GM06990 (cell line): ENCODE measurements at regions not wholly inside any gene's neighbourhood (a gene's known extent, or its start where the extent isn't known, plus 50 kb on each side); places are given as distances from the start of the nearest gene placed in this dataset.

ENCODE experiments used
- DNase-seq: peaks from one replicate; pipeline ENCODE4 v3.0.0-alpha.2; 2011; ENCODE audit not compliant: insufficient read length; ENCODE audit errors: extremely low read depth
- H3K27me3 ChIP-seq: replicated peaks from 2 replicates; pipeline ENCODE4 v1.6.0; 2011; ENCODE audit warnings: low read length; ENCODE audit not compliant: control insufficient read depth, insufficient read depth
- H3K36me3 ChIP-seq: 2 replicates; pipeline ENCODE4 v1.5.1; 2011; ENCODE audit warnings: low read length; ENCODE audit not compliant: control insufficient read depth, insufficient read depth
- H3K4me3 ChIP-seq: replicated peaks from 2 replicates; pipeline ENCODE4 v1.5.1; 2011; ENCODE audit warnings: low read depth, mild to moderate bottlenecking, control low read depth, low read length
- TF ChIP-seq, protein P1 (sequence below): IDR thresholded peaks from 2 replicates; pipeline ENCODE4 v1.5.1; 2011; ENCODE audit warnings: low read length, control low read depth, mild to moderate bottlenecking, inconsistent platforms; ENCODE audit not compliant: insufficient read depth, poor library complexity, severe bottlenecking

DNA sequence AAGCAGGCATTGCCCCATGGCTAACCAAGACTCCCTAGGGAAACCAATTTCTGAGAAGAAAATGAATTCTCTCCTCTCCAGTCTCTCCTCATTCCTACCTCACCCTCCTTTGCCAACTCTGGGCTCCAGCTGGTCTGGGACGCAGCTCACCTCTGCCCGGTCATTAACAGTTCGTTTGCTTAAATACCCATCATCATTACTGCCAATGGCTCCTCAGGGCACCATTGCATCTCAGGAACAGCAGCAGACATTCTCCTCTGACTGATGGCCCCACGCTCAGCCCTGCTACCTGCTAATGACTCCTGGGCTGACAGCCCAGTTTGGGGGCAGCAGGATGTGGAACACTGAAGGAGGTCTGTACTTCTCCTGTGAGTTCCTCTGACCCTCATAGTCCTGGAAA is 462.0 kb downstream of the INSC start:
- H3K36me3 ChIP-seq = no peaks in the 10 kb centered on the region

DNA sequence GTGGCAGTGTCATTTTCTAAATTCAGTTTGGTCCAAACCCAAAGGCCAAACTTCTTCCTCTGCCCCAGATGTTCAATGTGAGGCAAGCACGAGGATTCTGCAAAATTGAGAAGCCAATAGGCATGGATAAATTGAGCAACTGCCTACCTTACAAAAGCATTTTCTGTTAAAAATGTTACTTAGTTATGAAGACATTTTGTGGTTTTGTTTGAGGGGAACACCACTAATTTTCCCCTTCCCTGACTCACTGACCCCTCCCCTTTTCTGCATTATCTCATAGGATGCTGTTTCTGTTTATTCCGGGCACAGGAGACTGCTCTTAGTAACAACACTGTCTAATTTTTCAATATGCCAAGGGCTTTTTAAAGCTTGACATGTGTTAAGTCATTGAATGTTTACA is 462.8 kb downstream of the INSC start:
- Histone ChIP-seq H3K4me3 (no peak overlapping the region), H3K27me3 (no peaks in the 10 kb centered on the region), H3K36me3 (no peaks in the 10 kb centered on the region)
- DNase-seq = no peak
- TF ChIP-seq, protein P1, sequence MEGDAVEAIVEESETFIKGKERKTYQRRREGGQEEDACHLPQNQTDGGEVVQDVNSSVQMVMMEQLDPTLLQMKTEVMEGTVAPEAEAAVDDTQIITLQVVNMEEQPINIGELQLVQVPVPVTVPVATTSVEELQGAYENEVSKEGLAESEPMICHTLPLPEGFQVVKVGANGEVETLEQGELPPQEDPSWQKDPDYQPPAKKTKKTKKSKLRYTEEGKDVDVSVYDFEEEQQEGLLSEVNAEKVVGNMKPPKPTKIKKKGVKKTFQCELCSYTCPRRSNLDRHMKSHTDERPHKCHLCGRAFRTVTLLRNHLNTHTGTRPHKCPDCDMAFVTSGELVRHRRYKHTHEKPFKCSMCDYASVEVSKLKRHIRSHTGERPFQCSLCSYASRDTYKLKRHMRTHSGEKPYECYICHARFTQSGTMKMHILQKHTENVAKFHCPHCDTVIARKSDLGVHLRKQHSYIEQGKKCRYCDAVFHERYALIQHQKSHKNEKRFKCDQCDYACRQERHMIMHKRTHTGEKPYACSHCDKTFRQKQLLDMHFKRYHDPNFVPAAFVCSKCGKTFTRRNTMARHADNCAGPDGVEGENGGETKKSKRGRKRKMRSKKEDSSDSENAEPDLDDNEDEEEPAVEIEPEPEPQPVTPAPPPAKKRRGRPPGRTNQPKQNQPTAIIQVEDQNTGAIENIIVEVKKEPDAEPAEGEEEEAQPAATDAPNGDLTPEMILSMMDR = no peak

More for the DNA sequence above, 462.0 kb downstream of the INSC start:
- TF ChIP-seq, protein P1 = no peak
- DNase-seq = no peak
- Histone ChIP-seq H3K27me3 (no peaks in the 10 kb centered on the region), H3K4me3 (no peak overlapping the region)

DNA sequence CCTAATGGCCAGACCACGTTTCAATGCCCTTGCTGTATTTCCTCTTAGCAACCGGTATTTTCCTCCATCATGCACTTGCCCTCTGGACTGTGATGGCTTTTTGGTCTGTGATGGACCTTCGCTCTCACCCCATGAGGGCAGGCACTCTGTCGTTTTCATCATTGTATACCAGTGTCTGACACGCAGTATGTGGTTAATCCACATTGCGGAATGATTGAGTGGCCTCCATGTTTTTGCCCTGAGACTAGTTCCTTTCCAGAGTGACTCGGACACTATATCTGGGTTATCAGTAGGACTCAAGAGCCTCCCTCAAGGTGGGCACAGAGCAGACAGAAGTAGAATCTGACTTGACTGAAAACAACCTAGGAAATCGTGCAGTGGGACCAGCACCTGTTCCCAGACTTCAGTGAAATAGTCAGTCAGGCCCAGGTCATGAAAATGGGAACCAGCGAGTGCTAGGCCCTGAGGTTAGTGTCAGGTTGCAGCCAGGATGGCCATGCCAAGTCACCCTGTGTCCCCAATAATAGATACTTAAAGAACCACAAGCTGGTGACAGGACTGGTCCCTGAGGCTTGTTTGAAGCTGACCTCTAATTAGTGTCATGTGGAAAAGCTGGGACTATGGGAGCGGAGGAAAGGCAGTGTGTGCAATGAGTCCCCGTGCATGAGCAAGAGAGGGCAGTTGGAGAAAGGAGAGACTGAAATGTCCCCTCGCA is 464.7 kb downstream of the INSC start:
- H3K4me3 ChIP-seq = no peak overlapping the region
- no peak for DNase-seq
- no peaks in the 10 kb centered on the region for H3K36me3 ChIP-seq
- no peaks in the 10 kb centered on the region for H3K27me3 ChIP-seq
- TF ChIP-seq, protein P1 = no peak

DNA sequence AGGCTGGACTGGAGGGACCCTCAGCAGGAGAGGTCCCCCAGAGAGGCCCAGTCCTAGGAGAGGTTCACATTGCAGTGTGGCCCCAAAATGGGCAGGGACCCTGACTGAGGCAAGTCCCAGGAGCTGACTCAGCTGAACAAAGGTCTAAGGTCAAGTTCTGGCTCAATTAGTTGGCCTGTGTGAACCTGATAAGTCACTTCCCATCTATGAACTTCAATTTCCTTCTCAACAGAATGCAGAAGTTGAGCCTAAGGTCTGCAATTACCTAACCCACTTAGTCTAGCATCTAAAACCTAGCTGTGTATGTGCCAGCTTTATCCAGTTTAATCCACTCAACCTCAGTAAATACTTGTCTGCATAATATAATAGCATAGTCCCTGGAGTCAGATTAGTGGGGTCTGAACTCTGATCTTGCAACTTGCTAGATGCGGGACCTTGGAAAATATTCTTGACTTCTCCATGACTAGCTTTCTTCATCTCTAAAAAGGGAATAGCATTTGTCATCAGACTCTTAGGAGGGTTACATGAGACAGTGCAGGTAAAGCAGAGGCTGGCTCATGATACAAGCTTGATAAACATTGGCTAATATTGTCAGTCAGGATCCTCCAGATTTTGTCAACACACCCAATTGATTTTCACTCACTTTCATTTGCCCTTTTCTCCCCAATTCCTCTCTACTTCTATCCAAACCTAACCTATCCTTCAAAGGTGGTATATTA is 465.5 kb downstream of the INSC start:
- no peaks in the 10 kb centered on the region for H3K36me3 ChIP-seq
- TF ChIP-seq, protein P1 = no peak
- no peak overlapping the region for H3K4me3 ChIP-seq
- DNase-seq = no peak
- H3K27me3 ChIP-seq = no peaks in the 10 kb centered on the region

DNA sequence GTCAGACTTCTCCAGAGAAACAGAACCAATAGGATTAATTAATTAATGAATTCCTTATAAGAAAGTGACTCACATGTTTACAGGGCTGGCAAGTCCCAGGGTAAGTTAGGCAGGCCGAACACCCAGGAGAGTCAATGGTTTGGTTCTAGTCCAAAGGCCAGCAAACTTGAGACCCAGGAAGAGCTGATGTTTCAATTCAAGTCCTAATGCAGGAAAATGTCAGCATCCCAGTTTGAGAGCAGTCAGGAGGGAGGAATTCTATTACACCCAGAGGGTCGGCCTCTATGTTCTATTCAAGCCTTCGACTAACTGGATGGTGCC is 466.0 kb downstream of the INSC start:
- H3K36me3 ChIP-seq = no peaks in the 10 kb centered on the region
- TF ChIP-seq, protein P1 = no peak
- DNase-seq = no peak
- H3K27me3 ChIP-seq = no peaks in the 10 kb centered on the region
- H3K4me3 ChIP-seq = no peak overlapping the region

DNA sequence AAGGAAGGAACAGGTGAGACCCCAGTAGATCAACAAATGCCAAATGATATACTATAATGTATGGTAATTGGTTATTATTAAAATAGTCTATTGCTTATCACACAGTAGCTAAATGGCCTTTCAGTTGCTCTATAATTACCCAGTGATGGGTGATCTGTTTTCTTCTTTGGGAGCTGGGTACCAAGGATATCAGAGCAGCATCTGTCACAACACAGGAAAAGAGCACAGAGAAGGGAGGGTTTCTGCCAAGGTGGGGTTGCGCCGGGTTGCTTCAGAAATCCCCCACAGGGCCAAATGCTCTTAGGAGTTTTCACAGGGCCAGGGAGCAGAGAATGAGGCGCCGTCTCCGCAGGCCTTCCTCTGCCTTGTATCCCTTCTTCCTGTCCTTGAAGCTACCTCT is 469.4 kb downstream of the INSC start:
- TF ChIP-seq, protein P1 = no peak
- Histone ChIP-seq H3K27me3 (no peaks in the 10 kb centered on the region), H3K36me3 (no peaks in the 10 kb centered on the region), H3K4me3 (no peak overlapping the region)
- DNase-seq = no peak
